NCI-H146 treated with DMSO at 0.1 percent for 48 hours (cell line): ENCODE measurements at regions not wholly inside any gene's neighbourhood (a gene's known extent, or its start where the extent isn't known, plus 50 kb on each side); places are given as distances from the start of the nearest gene placed in this dataset.
"Not testable (repeated sequence)": the region's sequence is repeated elsewhere in the genome, so short reads cannot be mapped to it uniquely, and the experiment has no call there.

Experiments used
- DNase-seq: peaks from one replicate; lab custom pipeline; 2025; ENCODE audit not compliant: unreplicated experiment; lab: John Stamatoyannopoulos, UW

DNA sequence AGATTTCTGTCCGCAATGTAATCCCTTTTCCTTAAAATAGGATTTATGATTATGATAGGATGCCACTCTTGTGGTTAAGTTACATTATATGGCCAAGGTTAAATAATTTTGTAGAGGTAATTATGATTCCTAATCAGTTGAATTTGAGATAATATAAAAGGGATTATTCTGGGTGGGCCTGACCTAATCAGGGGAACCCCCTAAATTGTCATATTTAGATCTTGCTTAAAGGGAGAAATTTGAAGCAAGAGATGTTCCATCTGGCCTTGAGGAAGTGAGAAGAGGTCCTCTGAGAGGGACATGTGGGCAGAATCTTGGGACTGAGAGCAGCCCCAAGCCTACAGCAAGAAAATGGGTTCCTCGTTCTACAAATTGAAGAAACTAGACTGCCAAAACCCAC lies 1550.1 kb upstream of the TENM4 start:
- no peak for DNase-seq

GRCh38 chr11:80987171-80987570 lies 1546.3 kb upstream of the TENM4 start:
- no peak for DNase-seq

DNA sequence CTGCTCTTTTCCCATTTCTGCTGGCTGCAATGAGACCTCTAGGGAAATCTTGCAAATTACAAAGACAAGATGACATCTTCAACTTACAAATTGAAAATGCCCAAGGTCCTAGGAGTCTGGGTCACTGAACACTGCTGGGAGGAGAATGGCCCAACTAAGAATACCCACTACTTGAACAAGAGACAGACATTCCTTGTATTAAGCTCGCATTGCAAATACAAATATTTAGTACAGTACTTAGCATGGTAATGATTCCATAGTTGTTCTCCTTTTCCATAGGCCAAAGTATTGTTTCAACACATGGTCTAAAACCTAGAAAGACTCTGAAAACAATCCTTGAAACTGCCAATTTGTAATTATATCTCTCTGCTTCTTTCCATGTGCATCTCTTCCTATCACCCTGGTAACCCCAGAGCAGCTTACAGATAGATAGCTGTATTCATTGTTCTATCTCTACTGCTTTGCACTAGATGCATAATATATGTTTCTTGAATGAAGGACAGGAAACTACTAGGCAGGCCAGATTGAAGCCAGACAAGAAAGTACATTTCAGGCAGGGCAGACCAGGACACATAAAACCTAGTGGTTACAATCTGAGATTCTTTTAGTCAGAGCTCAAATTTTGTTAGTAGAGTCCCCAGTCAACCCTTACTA lies 1545.7 kb upstream of the TENM4 start:
- no peak for DNase-seq

- no peak for DNase-seq
These were observed 1539.4 kb upstream of the TENM4 start for GRCh38 chr11:80980227-80980626.

GRCh38 chr11:80973786-80974185 lies 1533.0 kb upstream of the TENM4 start:
- DNase-seq: no peak

GRCh38 chr11:80970037-80970436 lies 1529.2 kb upstream of the TENM4 start:
- DNase-seq: no peak

DNA sequence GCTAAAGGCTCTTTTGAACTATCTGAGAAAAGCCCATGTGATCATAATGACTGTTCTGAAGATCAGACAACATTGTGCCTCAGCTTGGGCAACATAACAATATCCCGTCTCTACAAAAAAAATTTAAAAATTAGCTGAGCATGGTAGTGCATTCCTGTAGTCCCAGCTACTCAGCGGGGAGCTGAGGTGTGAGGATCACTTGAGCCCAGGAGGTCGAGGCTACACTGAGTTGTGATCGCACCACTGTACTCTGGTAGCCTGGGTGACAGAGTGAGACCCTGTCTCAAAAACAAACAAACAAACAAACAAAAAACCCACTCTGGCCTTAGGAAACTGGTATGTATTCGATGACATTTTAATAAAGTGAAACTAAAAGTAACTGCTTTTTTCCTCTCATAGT lies 1526.8 kb upstream of the TENM4 start:
- DNase-seq: no peak

DNA sequence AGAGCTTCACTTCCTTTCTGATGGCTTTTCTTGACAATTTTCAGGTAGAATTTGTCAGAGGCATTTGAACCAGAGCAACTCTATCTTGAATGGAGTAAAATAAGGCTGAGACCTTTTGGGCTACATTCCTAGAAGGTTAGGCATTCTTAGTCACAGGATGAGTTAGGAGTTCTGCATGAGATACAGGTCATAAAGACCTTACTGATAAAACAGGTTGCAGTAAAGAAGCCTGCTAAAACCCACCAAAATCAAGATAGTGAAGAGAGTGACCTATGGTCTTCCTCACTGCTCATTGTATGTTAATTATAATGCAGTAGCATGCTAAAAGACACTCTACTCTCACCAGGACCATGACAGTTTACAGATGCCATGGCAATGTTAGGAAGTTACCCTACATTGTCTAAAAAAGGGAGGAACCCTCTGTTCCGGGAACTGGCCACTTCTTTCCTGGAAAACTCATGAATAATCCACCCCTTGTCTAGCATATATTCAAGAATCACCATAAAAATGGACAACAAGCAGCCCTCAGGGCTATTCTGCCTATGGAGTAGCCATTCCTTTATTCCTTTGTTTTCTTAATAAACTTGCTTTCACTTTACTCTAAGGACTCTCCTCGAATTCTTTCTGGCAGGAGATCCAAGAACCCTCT lies 1519.7 kb upstream of the TENM4 start:
- no peak for DNase-seq

GRCh38 chr11:80959751-80960150 lies 1518.9 kb upstream of the TENM4 start:
- DNase-seq: no peak

DNA sequence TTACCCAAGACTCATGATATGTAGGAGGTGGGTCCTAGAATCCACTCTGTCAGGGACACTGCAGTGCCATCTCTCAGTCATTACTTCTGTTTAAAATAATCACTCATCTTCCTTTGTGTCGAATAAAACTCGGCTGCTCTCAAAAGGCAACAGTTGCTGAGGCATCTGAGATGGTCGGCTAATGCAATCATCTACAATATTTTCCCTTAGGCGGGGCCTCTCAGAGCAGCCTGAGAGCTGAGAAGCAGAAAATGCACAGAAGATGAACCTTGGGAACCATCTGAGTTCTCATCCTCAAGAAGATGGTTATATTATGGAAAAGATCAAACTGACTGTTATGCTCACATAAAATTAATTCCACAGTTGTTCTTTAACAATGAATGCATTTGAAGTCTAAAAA lies 1518.2 kb upstream of the TENM4 start:
- no peak for DNase-seq

DNA sequence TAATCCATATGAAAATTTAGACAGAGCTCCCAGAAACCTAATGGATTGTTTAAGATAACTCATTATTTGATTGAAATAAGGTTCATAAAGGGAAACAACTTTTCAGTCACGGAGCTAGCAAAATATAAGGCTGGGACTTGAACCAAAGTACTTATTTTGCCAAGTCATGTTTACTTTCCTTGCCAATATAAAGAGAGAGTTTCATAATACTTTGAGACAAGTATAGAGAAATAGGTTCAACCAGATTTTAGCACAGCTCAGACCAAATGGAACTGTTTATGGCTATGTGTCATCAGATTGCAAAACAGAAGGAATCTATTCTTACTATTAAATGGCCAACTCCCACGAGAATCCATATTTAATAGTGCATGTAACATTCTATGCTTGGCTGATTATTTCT lies 1517.5 kb upstream of the TENM4 start:
- no peak for DNase-seq

DNA sequence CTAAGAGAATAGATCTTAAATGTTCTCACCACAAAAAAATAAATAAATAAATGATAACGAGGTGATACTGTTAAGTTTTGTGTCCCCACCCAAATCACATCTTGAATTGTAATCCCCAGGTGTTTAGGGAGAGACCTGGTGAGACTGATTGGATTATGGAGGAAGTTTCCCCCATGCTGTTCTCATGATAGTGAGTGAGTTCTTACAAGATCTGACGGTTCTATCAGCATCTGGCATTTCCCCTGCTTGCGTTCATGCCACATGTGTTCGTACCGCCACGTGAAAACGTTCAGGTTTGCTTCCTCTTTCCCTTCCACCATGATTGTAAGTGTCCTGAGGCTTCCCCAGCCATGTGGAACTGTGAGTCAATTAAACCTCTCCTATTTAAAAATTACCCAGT lies 1514.8 kb upstream of the TENM4 start:
- no peak for DNase-seq

DNA sequence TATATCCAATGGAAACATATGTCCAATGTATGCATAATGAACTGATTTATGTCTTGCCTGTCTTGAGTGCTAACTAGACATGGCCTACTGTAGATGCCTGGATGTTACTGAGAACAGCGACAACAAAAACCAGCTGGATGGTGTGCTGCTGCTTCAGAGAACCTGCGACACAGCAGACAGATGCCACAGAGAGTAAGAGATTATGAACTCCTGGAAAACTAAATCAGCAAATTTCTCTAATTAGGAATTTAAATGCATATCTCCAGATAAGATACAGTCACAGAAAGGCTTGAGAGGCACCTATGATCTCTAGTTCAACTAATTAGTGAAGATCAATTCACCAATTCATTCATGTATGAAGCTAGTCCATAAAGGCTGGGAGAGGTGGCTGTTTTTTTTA lies 1508.0 kb upstream of the TENM4 start:
- no peak for DNase-seq

GRCh38 chr11:80944758-80945157 lies 1503.9 kb upstream of the TENM4 start:
- DNase-seq: no peak

DNA sequence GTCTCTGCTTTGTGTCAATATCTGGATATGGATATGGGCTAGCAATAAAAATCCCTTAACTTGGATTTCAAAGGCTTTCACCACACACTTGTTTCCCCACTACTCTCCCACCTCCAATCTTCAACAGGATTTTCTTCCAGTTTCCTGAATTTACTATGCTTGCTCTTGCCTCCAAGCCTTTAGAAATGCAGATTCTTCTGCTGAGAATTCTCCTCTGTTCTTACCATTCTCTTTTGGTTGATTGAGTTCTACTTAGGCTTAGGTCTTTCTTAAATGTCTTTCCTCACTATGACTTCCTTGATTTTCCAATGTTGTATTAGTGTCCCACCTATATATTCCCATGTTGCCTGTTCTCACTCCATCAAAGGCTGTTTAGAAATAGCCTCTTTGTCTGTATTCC lies 1502.4 kb upstream of the TENM4 start:
- no peak for DNase-seq

- no peak for DNase-seq
These were observed 1497.0 kb upstream of the TENM4 start for GRCh38 chr11:80937842-80938241.

GRCh38 chr11:80930038-80930437 lies 1489.2 kb upstream of the TENM4 start:
- no peak for DNase-seq

GRCh38 chr11:80929031-80929805 lies 1488.4 kb upstream of the TENM4 start:
- DNase-seq: no peak

GRCh38 chr11:80925321-80925720 lies 1484.5 kb upstream of the TENM4 start:
- DNase-seq: no peak

- not testable (repeated sequence) for DNase-seq
These were observed 1480.5 kb upstream of the TENM4 start for GRCh38 chr11:80921310-80921709.

DNA sequence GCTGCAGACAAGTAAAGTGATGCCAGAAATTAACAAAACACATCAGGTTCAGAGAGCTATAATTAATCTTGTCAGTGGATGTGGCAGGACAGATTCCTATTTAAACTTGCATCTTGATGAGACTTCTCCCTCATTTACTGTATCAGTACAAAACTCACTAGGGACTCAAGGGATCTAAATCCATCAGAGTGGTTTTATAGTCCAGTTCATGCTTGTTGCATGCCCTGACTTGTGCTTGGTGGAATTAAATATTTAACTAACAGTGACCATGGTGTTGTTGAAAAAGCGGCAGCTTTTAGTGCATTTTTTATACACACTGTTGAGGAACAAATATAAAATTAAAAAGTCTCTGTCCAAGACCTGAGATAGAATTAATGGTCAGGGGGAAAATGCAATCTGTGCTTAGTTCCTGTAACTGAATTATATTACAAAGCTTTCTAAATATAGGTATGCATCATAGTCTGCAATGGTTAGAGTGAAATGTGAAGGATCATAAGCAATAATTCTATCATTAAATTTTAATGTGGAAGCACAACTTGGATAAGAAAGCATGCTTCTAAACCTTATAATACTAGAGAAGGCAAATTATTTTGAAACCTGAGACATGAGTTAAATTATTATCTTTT lies 1475.5 kb upstream of the TENM4 start:
- no peak for DNase-seq

GRCh38 chr11:80914311-80914710 lies 1473.5 kb upstream of the TENM4 start:
- no peak for DNase-seq
